DMS114 treated with DMSO at 0.1 percent for 48 hours (cell line): ENCODE measurements at regions not wholly inside any gene's neighbourhood (a gene's known extent, or its start where the extent isn't known, plus 50 kb on each side); places are given as distances from the start of the nearest gene placed in this dataset.

Experiments used
- DNase-seq: peaks from one replicate; lab custom pipeline; 2025; ENCODE audit not compliant: unreplicated experiment; lab: John Stamatoyannopoulos, UW

DNA sequence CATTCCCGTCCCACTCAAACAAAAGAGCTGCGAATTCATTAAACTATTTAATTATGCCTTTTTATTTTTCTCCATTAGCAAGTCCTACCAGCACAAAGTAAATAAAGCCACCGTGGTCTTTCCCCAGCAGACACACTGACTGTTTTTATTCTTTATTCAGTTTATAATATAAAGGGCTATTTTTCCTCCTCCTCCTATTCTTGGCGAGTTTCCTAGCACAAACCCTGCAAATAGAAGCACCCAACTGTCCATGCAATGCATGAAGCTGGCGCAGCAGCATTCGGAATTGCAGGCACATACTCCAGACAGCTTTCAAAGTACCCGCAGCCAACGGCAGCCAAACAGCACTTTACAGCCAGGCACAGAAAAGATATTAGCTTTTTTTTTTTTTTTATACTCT lies 583.4 kb upstream of the PSMD7 start:
- DNase-seq, result no peak

GRCh38 chr16:73711406-73712080 lies 585.1 kb upstream of the PSMD7 start:
- DNase-seq, result no peak

DNA sequence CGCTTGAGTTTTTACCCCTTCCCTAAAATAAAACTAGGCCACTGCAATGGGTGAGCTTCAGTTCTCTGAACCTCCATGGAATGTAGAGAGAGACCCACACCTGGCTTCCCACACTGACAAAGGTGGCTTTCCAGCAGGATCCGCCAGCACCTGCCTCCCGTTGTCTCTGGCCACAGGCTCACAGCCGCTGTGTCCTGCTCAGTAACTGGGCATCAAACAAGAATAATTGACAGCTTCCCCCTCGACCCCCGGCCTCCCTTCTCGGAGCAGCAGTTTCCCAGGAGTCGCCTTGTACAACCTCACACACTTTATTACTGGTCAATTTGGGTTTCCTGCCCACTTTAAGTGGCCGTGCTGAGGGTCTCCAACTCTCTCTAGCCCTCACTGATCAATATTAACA lies 586.1 kb upstream of the PSMD7 start:
- no peak for DNase-seq

GRCh38 chr16:73707863-73708262 lies 588.8 kb upstream of the PSMD7 start:
- DNase-seq, result no peak

DNA sequence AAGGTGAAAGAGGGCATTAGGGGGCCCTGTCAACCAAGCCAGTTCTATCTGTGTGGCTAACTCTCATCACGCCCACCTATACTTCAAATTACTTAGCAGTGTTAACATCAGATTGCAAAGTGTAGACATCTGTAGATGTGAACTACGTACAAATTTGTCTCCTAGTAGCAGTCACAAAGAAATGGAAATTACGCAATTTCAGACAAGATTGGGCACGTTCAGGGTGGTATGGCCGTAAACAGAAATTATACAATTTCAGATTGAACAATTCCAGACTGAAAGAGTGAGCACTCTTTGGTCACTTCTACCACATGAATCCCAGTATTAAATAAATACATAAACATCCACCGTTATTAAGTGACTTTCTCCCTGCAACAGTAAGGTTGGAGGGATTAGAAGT lies 592.7 kb upstream of the PSMD7 start:
- no peak for DNase-seq

- no peak for DNase-seq
Measured at GRCh38 chr16:73697336-73697735, 599.3 kb upstream of the PSMD7 start.

- no peak for DNase-seq
Measured at GRCh38 chr16:73692861-73693260, 603.8 kb upstream of the PSMD7 start.

DNA sequence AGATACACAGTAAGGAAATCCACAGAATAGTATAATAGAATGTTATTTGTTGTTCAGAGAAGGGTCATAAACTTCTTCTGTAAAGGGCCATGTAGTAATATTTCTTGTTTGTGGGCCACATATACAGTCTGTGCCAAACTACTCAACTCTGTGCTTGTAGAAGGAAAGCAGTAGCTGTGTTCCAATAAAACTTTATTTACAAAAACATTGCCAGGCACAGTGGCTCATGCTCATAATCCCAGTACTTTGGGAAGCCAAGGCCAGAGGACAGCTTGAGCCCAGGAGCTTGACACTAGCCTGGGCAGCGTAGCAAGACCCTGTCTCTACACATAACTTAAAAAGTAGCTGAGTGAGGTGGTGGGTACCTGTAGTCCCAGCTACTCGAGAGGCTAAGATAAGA lies 612.8 kb upstream of the PSMD7 start:
- DNase-seq, result no peak

GRCh38 chr16:73672135-73672534 lies 624.2 kb upstream of the ZFHX3 start:
- no peak for DNase-seq

DNA sequence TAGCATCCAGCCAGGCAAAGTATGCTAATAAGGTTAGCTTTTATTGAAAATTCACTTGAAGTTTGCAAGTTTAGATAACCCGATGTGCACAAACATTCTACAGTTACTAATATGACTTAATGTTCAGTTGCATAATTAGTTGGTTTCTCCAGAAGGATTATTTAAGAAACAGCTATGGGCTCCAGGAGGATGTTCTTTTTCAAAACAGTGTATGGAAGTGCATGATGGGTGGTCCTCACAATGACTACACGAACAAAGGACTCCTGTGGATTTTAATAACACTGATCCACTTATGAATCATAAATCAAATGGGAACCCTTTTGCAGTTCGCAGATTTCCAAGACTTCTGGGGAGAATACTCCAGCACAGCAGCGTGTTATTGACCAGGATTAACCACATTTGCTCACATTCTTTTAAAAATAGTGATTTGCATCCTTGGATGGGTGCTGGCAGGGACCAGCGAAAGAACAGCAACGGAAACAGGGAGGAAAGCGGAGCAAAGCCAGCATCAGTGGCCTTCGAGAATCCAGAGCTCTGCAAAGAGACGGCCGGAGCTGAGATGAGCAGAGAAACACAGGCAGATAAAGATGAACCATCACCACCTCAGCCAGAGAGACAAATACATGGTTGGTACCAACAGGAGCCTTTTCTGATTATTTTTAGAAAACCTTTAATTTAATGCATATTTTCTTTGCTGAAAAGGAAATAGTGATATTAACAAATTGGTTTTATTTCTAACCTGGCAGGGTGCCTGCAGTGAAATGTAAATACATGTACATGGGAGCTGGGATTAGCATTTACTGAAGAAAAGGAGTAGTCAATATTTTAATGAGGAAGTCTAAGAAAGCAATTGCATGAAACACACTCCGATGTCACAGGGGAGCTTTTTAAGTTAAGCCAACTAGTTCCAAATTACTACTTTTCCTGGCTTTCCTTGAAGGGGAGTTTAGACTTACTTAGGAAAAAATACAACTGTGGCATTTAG lies 623.2 kb upstream of the ZFHX3 start:
- DNase-seq, result no peak

DNA sequence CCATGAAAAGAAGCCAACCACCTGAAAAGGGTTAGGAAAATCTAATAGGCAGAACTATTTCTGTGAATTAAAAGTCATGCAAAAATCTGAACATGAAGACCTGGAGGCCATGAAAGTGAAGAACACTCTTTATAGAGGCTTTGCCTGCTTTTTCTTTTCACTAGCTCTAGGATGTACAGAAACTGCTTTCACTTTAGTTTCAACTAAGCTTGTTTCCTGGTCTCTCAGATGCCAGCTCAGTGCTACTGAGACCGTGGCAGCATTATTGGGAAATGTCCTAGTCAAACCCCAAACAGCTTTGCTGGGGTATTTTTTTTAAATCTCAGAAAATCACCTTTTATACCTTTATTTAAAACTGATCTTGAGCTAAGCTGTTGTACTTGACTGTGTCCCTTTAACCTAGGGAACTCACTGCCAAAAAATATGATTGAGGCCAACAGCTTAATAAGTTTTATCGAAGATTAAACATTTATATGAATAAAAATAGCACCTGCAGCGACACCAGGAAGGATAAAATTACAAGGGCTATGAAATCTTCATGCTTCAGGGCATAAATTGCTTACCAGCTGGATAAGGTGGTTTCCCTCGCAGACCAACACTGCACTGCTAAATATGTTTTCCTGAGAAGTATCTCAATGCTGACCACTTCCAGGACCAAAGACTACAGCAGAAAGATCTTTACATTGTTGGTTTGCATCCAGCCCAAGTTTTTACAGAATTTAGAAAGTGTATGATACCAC lies 621.8 kb upstream of the ZFHX3 start:
- no peak for DNase-seq

- DNase-seq, result no peak
Measured at GRCh38 chr16:73663720-73664119, 615.8 kb upstream of the ZFHX3 start.

DNA sequence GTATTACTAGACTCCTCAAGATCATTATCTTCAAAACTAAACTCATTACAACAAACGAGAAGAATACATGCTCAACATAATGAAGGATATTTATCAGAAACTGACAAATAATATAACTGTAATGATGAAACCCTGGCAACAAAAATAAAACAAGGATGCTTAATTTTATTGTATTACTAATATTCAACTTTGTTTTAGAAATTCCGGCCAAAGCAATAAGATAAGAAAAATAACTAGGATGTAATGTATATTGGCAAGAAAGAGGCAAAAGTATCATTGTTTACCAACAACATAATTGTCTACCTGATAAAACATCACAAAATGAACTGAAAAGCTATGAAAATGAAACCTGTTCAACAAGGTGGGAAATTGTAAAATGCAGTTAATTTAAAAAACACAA lies 588.3 kb upstream of the ZFHX3 start:
- no peak for DNase-seq

DNA sequence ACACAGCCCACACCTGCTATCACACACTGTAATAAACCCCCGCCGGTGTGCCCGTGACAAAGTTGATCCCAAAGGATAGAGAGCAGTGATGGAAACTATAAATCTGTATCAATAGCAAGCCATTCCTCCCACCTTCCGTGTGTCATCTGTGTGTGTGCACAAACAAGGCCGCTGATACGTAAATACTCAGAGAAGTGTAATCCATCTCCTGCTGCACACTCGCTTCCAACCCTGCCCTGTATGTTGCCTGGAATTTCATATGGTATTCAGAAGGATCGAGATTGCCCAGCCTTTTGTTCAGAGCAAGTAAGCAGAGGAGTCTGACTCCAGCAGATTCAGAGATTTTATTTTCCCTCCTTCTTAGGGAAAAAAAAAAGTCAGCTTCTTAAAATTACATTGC lies 581.1 kb upstream of the ZFHX3 start:
- no peak for DNase-seq

DNA sequence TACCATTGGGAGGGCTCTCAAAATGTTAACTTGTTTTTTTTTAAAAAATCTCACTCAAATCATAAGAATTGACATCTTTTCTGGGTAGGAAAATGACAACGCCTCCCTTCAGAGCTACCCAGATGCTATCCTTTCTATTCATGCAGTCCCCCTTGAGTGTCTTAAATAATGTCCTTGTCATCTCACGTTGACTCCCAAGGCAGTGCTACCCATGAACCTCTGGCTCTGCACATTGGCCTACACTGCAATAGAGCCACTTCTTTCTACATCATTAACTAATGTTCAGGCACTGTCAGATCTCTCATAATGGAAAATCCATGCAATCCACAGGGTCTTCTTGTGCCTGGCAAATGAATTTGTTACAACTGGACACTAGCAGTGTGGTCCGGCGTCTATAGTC lies 569.8 kb upstream of the ZFHX3 start:
- no peak for DNase-seq

GRCh38 chr16:73616770-73617169 lies 568.8 kb upstream of the ZFHX3 start:
- no peak for DNase-seq

- no peak for DNase-seq
Measured at GRCh38 chr16:73616166-73616753, 568.3 kb upstream of the ZFHX3 start.

GRCh38 chr16:73615071-73615940 lies 567.4 kb upstream of the ZFHX3 start:
- no peak for DNase-seq

GRCh38 chr16:73614131-73614530 lies 566.2 kb upstream of the ZFHX3 start:
- DNase-seq, result no peak

GRCh38 chr16:73610605-73611156 lies 562.8 kb upstream of the ZFHX3 start:
- DNase-seq, result peak; percentile 27
